GM18519 (cell line): ENCODE measurements at regions not wholly inside any gene's neighbourhood (a gene's known extent, or its start where the extent isn't known, plus 50 kb on each side); places are given as distances from the start of the nearest gene placed in this dataset.
"Not testable (repeated sequence)": the region's sequence is repeated elsewhere in the genome, so short reads cannot be mapped to it uniquely, and the experiment has no call there.

Source experiments
- ATAC-seq: cut with Tn5 transposase; IDR thresholded peaks from one replicate; pipeline ENCODE4 v1.9.1; 2021; ENCODE audit warnings: mild to moderate bottlenecking, moderate library complexity; ENCODE audit not compliant: unreplicated experiment, low FRiP score

- no peak for ATAC-seq
These were observed 103.1 kb downstream of the IER5 start for GRCh38 chr1:181191494-181192040.

- ATAC-seq: no peak
These were observed 103.8 kb downstream of the IER5 start for GRCh38 chr1:181192316-181192715.

DNA sequence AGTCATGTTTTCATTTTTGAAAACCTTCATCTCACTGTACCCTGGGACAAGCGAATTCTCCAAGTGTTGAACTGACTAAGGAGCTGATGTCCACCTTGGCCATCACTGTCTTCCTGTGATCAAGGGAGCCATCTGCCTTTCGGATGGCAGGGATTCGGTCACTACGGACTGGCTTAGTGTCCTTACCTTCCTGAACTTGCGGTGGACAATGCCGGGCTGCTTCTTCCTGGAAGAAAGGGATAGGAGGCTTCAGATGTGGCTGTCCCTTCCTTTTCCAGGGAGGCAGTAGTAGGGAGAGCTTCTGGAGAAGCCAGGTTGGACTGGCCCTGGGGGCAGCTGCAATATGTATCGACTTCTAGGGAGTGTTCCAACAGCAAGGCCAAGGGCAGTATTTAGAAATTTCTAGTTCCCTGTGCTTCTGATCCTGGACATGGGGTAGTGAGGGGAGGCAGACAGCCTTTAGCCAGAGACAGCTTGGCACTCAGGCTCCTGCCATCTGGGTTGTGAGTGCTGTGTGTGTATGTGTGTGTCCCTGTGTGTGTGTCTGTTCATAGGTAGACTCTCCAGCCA, 114.6 kb downstream of the IER5 start:
- no peak for ATAC-seq

GRCh38 chr1:181204530-181204929, 116.0 kb downstream of the IER5 start:
- ATAC-seq: no peak

DNA sequence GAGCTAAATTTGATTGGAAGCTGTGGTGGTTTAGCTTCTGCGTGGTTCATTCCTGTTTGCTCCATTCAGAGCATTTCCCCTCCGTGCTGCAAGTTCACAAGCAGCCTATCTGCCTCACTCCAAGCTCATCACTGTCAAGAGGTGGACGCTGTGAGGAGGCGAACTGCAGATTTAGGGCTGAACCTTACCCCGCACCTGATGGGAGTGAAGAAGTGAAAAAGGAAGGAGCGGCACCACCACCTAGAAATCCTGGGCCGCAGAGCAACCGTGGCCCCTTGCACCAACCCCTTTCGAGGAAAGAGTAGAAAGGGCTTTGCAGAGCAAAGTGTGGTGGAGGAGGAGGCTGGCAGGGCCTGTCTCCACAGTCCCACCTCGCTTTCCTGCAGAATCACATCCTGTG, 117.4 kb downstream of the IER5 start:
- ATAC-seq: no peak

DNA sequence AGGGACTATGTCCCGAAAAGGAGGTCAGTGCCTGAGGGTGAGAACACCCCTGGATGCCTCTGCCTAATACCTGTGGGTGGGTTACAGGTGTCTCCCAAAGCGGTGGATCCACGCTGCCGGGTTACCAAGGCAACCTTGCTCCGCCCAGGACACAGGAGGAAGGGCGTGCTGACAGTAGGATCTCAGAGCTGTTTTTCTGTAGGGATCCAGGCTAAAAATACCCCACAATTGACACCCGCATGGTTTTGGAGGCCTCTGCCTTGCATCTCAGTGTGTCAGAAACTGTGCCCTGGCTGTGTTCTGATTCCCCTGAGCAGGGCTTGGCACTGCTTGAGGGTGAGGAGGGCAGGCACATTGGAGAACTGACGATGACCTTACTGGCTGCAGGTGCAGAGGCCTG, 118.0 kb downstream of the IER5 start:
- no peak for ATAC-seq

DNA sequence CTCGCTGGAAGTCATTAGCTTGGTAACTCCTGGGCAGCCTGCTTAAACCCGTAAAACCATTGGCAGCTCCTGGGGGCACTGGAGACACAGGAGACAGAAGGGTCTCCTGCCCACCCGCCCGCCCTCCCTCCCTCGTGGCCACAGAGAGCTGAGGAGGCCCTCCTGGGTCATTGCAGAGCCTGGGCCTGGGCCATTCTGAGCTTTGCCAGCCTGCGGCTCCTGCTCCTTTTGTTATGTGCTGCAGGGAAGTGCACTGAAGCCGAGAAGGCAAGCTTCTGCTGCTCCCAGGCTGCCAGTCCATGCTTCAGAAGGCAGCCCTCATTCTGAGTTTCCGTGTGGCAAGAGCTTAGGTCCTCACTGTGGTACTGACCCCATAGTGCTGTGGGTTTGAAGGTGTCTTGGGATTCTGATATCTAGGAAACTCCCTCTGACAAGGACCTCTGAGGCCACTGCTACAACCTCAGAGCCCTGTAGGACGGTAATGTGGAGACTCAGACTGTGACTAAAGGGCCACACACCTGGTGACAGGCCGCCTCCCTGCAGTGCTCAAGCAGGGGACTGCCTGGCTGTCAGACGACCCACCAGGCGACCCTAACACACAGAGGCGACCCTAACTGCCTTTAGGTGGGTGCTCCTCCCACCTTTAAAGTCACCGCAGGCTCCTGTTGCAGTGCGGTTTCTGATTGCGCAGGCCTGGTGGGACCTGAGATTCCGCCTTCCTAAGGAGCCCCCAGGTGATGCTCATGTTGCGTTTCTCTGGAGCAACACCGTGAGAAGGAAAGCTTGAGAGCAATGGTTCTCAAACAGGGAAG, 118.7 kb downstream of the IER5 start:
- ATAC-seq: no peak

DNA sequence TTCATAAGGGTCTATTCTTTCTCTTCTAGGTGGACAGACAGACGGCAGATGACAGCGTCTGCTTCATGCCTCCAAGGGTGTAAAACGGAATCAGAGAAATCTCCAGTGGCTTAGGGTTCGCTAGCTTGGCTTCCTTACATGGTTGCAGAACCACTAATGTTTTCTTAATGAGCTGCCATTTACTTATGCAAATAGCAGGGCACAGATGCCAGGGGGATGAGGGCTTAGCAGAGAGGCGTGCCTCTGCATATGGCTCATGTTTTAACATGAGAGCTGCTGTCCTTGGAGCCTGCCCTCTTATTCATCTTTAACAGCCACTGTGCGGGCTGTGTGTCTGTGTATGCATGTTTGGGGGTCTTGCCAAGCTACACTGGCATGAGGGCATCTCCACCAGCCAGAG, 119.6 kb downstream of the IER5 start:
- no peak for ATAC-seq

- no peak for ATAC-seq
These were observed 120.5 kb downstream of the IER5 start for GRCh38 chr1:181208967-181209366.

DNA sequence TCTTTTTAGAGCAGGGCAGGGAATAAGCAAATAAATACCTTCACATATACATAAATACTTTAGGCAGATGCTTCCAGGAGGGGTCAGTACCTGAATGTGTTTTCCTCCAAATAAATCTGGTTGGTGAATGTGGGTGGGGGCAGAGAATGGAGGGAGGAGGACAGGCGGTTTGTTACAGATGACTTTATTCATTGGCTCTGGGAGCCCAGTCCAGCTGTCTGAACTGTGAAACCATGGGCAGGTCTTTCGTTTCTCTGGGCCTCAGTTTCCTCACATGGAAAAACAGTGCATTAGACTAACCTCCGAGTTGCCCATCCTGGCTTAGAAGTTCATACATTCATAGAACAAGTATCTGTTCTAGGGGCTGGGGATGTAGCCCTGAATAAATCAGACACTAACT, 124.6 kb downstream of the IER5 start:
- ATAC-seq: no peak

DNA sequence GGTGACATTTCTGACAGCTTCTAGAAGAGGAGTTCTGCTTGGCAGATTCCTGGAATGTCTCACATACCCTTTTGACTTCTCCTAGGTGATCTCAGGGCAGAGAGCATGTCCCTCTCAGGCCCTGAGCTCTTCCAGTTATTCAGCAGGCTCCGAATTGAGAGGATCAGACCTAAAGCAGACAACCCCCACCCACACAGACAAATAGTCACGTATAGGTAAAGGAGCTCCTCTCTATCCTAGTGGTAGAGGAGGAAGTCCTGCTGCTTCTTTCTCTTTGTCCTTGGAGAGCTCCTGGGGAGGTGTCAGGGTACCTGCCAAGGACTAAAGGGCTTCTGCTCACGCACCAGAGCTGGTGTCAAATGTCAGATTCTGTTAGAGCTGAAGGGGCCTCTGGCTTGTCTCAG, 128.1 kb downstream of the IER5 start:
- ATAC-seq: no peak

- ATAC-seq: no peak
These were observed 131.4 kb downstream of the IER5 start for GRCh38 chr1:181219938-181220337.

GRCh38 chr1:181221078-181221477, 132.6 kb downstream of the IER5 start:
- no peak for ATAC-seq

GRCh38 chr1:181222972-181223505, 134.5 kb downstream of the IER5 start:
- ATAC-seq: no peak

GRCh38 chr1:181226728-181227127, 138.2 kb downstream of the IER5 start:
- ATAC-seq: not testable (repeated sequence)

DNA sequence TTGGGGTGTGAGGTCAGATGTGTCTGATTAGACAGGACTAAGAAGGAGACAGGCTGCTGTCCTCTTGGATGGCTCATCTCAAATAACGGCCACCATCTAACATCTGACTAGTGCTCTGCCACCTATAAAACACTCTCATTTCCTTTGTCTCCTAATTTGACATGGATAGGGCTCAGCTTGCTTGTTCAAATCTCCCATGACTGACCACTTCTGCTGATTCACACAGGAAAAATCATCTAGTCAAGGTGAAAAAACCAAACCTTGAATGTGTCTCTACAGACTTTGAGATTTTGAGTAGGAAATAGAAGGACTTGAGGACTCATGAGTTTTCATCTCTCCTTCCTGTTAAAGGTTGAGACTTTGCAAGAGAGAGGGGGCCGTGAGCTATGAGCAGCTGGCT, 150.6 kb downstream of the IER5 start:
- ATAC-seq: no peak

DNA sequence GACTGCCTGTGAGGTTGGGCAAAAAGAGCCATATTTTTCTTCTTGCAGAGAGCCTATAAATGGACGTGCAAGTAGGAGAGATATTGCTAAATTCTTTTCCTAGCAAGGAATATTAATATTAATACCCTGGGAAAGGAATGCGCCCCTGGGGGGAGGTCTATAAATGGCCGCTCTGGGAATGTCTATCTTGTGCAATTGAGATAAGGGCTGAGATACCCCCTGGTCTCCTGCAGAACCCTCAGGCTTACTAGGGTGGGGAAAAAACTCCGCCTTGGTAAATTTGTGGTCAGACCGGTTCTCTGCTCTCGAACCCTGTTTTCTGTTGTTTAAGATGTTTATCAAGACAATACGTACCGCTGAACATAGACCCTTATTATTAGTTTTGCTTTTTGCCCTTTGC, 157.8 kb downstream of the IER5 start:
- not testable (repeated sequence) for ATAC-seq

- ATAC-seq: not testable (repeated sequence)
These were observed 159.9 kb downstream of the IER5 start for GRCh38 chr1:181248361-181248760.

DNA sequence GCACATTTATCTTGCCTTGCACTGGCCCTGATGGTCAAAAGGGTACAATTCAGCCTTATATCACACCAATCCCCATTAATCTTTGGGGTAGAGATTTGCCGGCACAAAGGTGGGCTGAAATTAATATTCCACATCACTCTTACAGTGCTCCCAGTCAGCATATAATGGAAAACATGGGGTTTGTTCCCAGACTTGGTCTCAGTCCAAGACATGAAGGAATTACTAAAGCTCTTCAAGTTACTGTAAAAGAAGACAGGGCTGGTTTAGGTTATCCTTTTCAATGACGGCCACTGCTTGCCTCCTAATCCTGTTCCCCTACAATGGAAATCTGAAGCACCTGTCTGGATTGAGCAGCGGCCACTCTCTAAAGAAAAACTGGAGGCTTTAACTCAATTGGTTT, 160.7 kb downstream of the IER5 start:
- no peak for ATAC-seq

DNA sequence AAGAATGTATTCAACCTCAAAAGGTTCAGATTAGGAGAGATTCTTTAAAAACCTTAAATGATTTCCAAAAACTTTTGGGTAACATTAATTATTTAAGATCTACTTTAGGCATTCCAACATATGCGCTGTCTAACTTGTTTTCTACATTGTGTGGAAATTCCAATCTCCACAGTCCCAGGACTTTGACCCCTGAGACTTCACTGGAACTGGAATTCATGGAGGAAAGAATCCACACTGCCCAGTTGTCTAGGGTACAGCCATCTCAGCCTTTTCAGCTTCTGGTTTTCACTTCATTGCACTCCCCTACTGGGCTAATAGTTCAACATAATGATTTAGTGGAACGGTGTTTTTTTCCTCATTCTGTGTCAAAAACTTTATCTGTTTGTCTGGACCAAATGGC, 161.5 kb downstream of the IER5 start:
- ATAC-seq: no peak

DNA sequence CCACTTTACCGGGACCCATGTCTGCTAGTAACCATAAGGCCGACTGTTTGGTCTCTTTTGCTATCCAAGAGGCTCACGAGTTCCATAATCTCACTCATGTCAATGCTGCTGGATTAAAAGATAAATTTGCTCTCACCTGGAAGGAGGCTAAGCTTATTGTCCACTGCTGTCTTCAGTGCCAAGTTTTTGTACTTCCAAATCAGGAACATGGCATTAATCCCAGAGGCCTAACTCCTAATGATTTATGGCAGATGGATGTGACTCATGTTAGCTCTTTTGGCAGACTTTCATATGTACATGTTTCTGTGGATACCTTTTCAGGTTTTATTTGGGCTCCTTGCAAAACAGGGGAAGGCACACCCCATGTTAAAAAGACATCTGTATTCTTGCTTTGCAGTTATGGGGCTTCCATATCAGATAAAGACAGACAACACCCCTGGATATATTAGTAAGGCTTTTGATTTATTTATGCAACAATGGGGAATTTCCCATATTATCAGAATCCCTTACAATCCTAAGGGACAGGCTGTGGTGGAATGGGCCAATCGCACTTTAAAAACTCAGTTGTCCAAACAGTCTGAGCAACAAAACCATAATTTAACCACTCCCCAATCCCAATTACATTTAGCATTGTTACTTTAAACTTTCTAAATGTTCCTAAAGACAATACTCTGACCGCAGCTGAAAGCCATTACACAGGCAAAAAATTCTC, 162.7 kb downstream of the IER5 start:
- no peak for ATAC-seq
